Body of pancreas (tissue), 4 donors: ENCODE measurements at regions not wholly inside any gene's neighbourhood (a gene's known extent, or its start where the extent isn't known, plus 50 kb on each side); places are given as distances from the start of the nearest gene placed in this dataset.

Experiments
- CTCF ChIP-seq, 7 experiments: fragments of 450-650 bp in 4 of 7; fragments of 200-600 bp in 3 of 7; sonication (generic) in 3 of 7; IDR thresholded peaks; one replicate each; pipeline ENCODE4 v1.5.1; 2016 to 2019; ENCODE audit warnings: antibody characterized with exemption in 7 of 7
- POLR2A ChIP-seq, 3 donors: fragments of 450-650 bp; IDR thresholded peaks; one replicate each; pipeline ENCODE4 v1.6.1; 2016; ENCODE audit warnings: antibody characterized with exemption in 3 of 3, mild to moderate bottlenecking in 2 of 3

- no peak for TF ChIP-seq POLR2A (IDR thresholded peaks at IDR 0.05)
- no peak for TF ChIP-seq CTCF (IDR thresholded peaks at IDR 0.05)
Observed at GRCh38 chr3:35078780-35079179, 560.5 kb upstream of the ARPP21 start.
